HEK293 (cell line): ENCODE measurements at regions not wholly inside any gene's neighbourhood (a gene's known extent, or its start where the extent isn't known, plus 50 kb on each side); places are given as distances from the start of the nearest gene placed in this dataset.

Experiments used
- CTCF ChIP-seq: fragments of 450-650 bp; formaldehyde crosslinking; IDR thresholded peaks from 2 replicates; pipeline ENCODE4 v1.5.1; 2016; ENCODE audit warnings: missing biosample characterization, missing genetic modification characterization
- ZNF148 ChIP-seq: fragments of 450-650 bp; formaldehyde crosslinking; IDR thresholded peaks from 2 replicates; pipeline ENCODE4 v1.5.0; 2017; ENCODE audit warnings: missing biosample characterization, missing genetic modification characterization, borderline replicate concordance
- ZNF239 ChIP-seq: fragments of 450-650 bp; formaldehyde crosslinking; IDR thresholded peaks from 2 replicates; pipeline ENCODE4 v1.5.1; 2016; ENCODE audit warnings: missing biosample characterization, missing genetic modification characterization
- ZNF274 ChIP-seq, 2 experiments: fragments of 200-500 bp in 1 of 2; fragments of 450-650 bp in 1 of 2; sonication (Bioruptor generic) in 1 of 2; formaldehyde crosslinking in 1 of 2; IDR thresholded peaks; 2 replicates each; pipeline versions ENCODE4 v1.5.1 to v1.6.1; 2014 to 2016; ENCODE audit warnings: borderline replicate concordance in 1 of 2, inconsistent platforms in 1 of 2, low read length in 1 of 2, missing biosample characterization in 1 of 2, missing genetic modification characterization in 1 of 2

GRCh38 chr11:115942011-115942410 is 437.8 kb upstream of the CADM1 start:
- TF ChIP-seq CTCF (tag by site-specific recombination) (no peak), ZNF274 (IDR thresholded peaks at IDR 0.05; ENCODE audit: low read length) (no peak), ZNF274 (tag by site-specific recombination; IDR thresholded peaks at IDR 0.05; ENCODE audit: borderline replicate concordance) (no peak), ZNF148 (tag by site-specific recombination) (no peak), ZNF239 (tag by site-specific recombination) (no peak)
